Upper lobe of left lung (tissue), 6 donors: ENCODE measurements at regions not wholly inside any gene's neighbourhood (a gene's known extent, or its start where the extent isn't known, plus 50 kb on each side); places are given as distances from the start of the nearest gene placed in this dataset.

Experiments used
- ATAC-seq, 2 donors: fragments of 200-7000 bp; cut with Tn5 transposase; one replicate each; pipeline ENCODE4 v1.9.1; 2022; ENCODE audit warnings: mild to moderate bottlenecking in 2 of 2, moderate library complexity in 2 of 2; ENCODE audit not compliant: low FRiP score in 2 of 2
- DNase-seq, 2 donors: peaks; one replicate each; pipeline ENCODE4 v3.0.0-alpha.2; 2019 to 2020
- H3K27ac ChIP-seq, 4 donors: fragments of 200-600 bp; sonication (generic); one replicate each; pipeline ENCODE4 v1.5.1; 2016 to 2019
- H3K27me3 ChIP-seq, 4 donors: fragments of 200-600 bp; sonication (generic); one replicate each; pipeline ENCODE4 v1.5.1; 2017 to 2019
- H3K36me3 ChIP-seq, 4 donors: fragments of 200-600 bp; sonication (generic); one replicate each; pipeline ENCODE4 v1.5.1; 2016 to 2019
- H3K4me1 ChIP-seq, 4 donors: fragments of 200-600 bp; sonication (generic); one replicate each; pipeline ENCODE4 v1.5.1; 2018 to 2019
- H3K4me3 ChIP-seq, 4 donors: fragments of 200-600 bp; sonication (generic); one replicate each; pipeline ENCODE4 v1.5.1; 2017 to 2019; ENCODE audit warnings: mild to moderate bottlenecking in 2 of 4, moderate library complexity in 1 of 4
- H3K9me3 ChIP-seq, 4 donors: fragments of 200-600 bp; sonication (generic); one replicate each; pipeline ENCODE4 v1.5.1; 2018 to 2019
- EP300 ChIP-seq, 4 donors: sonication (generic); formaldehyde crosslinking; IDR thresholded peaks; one replicate each; pipeline ENCODE4 v1.5.1; 2017; ENCODE audit warnings: antibody characterized with exemption in 4 of 4, control low read depth in 2 of 4
- POLR2A ChIP-seq, 4 donors: fragments of 450-650 bp; IDR thresholded peaks; one replicate each; pipeline ENCODE4 v1.5.1; 2016 to 2017; ENCODE audit warnings: antibody characterized with exemption in 4 of 4, mild to moderate bottlenecking in 2 of 4
- POLR2AphosphoS5 ChIP-seq, 2 donors: sonication (generic); formaldehyde crosslinking; IDR thresholded peaks; one replicate each; pipeline ENCODE4 v1.5.1; 2017; ENCODE audit warnings: antibody characterized with exemption in 2 of 2
- WGBS, 2 donors: methylation state at CpG; one replicate each; pipeline ENCODE4 v1.1.5; 2017 to 2018; 5-methylcytosine and 5-hydroxymethylcytosine counted together
- TF ChIP-seq, protein P1 (sequence below), 6 experiments: fragments of 450-650 bp in 4 of 6; fragments of 200-600 bp in 2 of 6; sonication (generic) in 2 of 6; IDR thresholded peaks; one replicate each; pipeline ENCODE4 v1.5.1; 2016 to 2019; ENCODE audit warnings: antibody characterized with exemption in 6 of 6
- donor health status: DM: no; HTN: no; CAD: no; lungs with moderate emphysema.
- donor health status: DM: no; HTN: yes; CAD: no; lungs with severe emphysema.

- Histone ChIP-seq H3K4me1 (no peaks in the 10 kb centered on the region), H3K4me3 (no peak overlapping the region), H3K27me3 (no peaks in the 10 kb centered on the region), H3K27ac (no peak overlapping the region), H3K9me3 (no peaks in the 10 kb centered on the region), H3K36me3 (no peaks in the 10 kb centered on the region)
- ATAC-seq (no peak), DNase-seq (no peak)
- 47 to 69% methylated on average over 3 of the region's 3 CpGs for WGBS, 2 donors
- TF ChIP-seq EP300 (IDR thresholded peaks at IDR 0.05) = no peak
- TF ChIP-seq POLR2A (IDR thresholded peaks at IDR 0.05) = no peak
- TF ChIP-seq POLR2AphosphoS5 (IDR thresholded peaks at IDR 0.05) = no peak
- TF ChIP-seq, protein P1, sequence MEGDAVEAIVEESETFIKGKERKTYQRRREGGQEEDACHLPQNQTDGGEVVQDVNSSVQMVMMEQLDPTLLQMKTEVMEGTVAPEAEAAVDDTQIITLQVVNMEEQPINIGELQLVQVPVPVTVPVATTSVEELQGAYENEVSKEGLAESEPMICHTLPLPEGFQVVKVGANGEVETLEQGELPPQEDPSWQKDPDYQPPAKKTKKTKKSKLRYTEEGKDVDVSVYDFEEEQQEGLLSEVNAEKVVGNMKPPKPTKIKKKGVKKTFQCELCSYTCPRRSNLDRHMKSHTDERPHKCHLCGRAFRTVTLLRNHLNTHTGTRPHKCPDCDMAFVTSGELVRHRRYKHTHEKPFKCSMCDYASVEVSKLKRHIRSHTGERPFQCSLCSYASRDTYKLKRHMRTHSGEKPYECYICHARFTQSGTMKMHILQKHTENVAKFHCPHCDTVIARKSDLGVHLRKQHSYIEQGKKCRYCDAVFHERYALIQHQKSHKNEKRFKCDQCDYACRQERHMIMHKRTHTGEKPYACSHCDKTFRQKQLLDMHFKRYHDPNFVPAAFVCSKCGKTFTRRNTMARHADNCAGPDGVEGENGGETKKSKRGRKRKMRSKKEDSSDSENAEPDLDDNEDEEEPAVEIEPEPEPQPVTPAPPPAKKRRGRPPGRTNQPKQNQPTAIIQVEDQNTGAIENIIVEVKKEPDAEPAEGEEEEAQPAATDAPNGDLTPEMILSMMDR (IDR thresholded peaks at IDR 0.05) = no peak
Measured at GRCh38 chr6:45756606-45757005, 259.1 kb downstream of the CLIC5 start.

- ATAC-seq = peak in 1 of 2 donors; percentile 23
- H3K27ac ChIP-seq = no peak overlapping the region
- H3K9me3 ChIP-seq = no peaks in the 10 kb centered on the region
- no peaks in the 10 kb centered on the region for H3K4me1 ChIP-seq
- no peak for TF ChIP-seq EP300 (IDR thresholded peaks at IDR 0.05)
- TF ChIP-seq, protein P1 (IDR thresholded peaks at IDR 0.05) = no peak
- no peak for TF ChIP-seq POLR2A (IDR thresholded peaks at IDR 0.05)
- no peak for TF ChIP-seq POLR2AphosphoS5 (IDR thresholded peaks at IDR 0.05)
- DNase-seq = peak in 1 of 2 donors; percentile 27
- H3K27me3 ChIP-seq = no peaks in the 10 kb centered on the region
- H3K4me3 ChIP-seq = no peak overlapping the region
- H3K36me3 ChIP-seq = no peaks in the 10 kb centered on the region
- WGBS, 2 donors = 87% methylated on average over 8 to 9 of the region's 9 CpGs
Measured at GRCh38 chr6:45754432-45754831, 261.2 kb downstream of the CLIC5 start.

DNA sequence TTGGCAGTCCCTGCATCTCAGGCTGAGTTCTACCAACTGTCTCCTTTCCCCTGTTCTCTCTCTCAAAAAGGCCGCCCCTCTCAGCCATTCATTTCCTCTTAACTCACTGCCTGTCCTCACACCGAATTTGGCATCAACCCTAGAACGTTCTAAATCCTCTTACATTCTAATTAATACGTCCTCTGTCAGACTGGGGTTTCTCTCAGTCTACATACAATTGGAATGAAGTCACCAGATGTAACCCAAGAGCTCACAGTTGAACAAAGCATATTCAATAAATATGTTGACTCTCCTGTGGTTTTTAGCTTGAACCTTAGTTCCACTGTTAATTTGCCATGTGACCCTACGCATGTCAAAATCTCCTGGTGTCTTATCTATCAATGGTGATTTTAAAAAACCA lies 269.6 kb downstream of the CLIC5 start:
- Histone ChIP-seq H3K4me3 (no peak overlapping the region), H3K4me1 (peaks cover 0 to 13% (median 6%) of the 10 kb centered on the region in 4 donors), H3K36me3 (no peaks in the 10 kb centered on the region), H3K27ac (no peak overlapping the region), H3K27me3 (no peaks in the 10 kb centered on the region), H3K9me3 (peaks cover 0 to 11% (median 9%) of the 10 kb centered on the region in 4 donors)
- TF ChIP-seq, protein P1 (IDR thresholded peaks at IDR 0.05) = no peak
- TF ChIP-seq POLR2A (IDR thresholded peaks at IDR 0.05) (no peak), POLR2AphosphoS5 (IDR thresholded peaks at IDR 0.05) (no peak), EP300 (IDR thresholded peaks at IDR 0.05) (no peak)
- DNase-seq (no peak), ATAC-seq (no peak)
- 75 to 81% methylated on average over 5 of the region's 5 CpGs for WGBS, 2 donors

- DNase-seq = no peak
- Histone ChIP-seq H3K4me3 (no peak overlapping the region), H3K36me3 (no peaks in the 10 kb centered on the region), H3K27ac (no peak overlapping the region), H3K4me1 (peaks cover 0 to 13% (median 7%) of the 10 kb centered on the region in 4 donors), H3K9me3 (peaks cover 0 to 8% (median 7%) of the 10 kb centered on the region in 4 donors), H3K27me3 (no peaks in the 10 kb centered on the region)
- TF ChIP-seq POLR2A (IDR thresholded peaks at IDR 0.05) (no peak), POLR2AphosphoS5 (IDR thresholded peaks at IDR 0.05) (no peak), EP300 (IDR thresholded peaks at IDR 0.05) (no peak)
- TF ChIP-seq, protein P1 (IDR thresholded peaks at IDR 0.05) = no peak
- WGBS, 2 donors = 54 to 71% methylated on average over 7 of the region's 7 CpGs
- ATAC-seq = peak; percentile 44 to 50
Measured at GRCh38 chr6:45743028-45743615, 272.5 kb downstream of the CLIC5 start.

GRCh38 chr6:45742591-45742990 lies 273.1 kb downstream of the CLIC5 start:
- H3K4me3 ChIP-seq = no peak overlapping the region
- peaks cover 0 to 2% (median 2%) of the 10 kb centered on the region in 4 donors for H3K9me3 ChIP-seq
- H3K27me3 ChIP-seq = no peaks in the 10 kb centered on the region
- 62 to 64% methylated on average over 4 of the region's 4 CpGs for WGBS, 2 donors
- no peak for DNase-seq
- ATAC-seq = no peak
- H3K27ac ChIP-seq = no peak overlapping the region
- no peaks in the 10 kb centered on the region for H3K36me3 ChIP-seq
- TF ChIP-seq POLR2AphosphoS5 (IDR thresholded peaks at IDR 0.05) = no peak
- TF ChIP-seq POLR2A (IDR thresholded peaks at IDR 0.05) = no peak
- H3K4me1 ChIP-seq = peaks cover 0 to 13% (median 7%) of the 10 kb centered on the region in 4 donors
